GM21367 (cell line): ENCODE measurements at regions not wholly inside any gene's neighbourhood (a gene's known extent, or its start where the extent isn't known, plus 50 kb on each side); places are given as distances from the start of the nearest gene placed in this dataset.

ENCODE experiments used
- ATAC-seq: cut with Tn5 transposase; IDR thresholded peaks from one replicate; pipeline ENCODE4 v1.9.1; 2021; ENCODE audit not compliant: unreplicated experiment

DNA sequence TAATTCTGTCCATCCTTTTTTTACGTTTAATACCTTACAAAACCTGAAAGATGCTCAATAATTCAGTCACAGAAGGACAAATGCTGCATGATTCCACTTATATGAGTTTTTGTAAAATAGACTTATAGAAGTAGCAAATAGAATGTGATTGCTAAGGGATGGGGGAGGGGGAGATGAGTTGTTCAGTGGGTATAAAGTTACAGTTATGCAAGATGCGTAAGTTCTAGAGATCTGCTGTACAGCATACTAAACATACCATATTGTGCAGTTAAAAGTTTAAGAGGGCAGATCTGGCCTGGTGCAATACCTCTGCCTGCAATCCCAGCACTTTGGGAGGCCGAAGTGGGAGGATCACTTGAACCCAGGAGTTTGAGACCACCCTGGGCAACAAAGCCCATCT lies 78.8 kb downstream of the TET3 start:
- no peak for ATAC-seq

GRCh38 chr2:74065456-74065855 lies 80.7 kb downstream of the TET3 start:
- ATAC-seq = no peak

- no peak for ATAC-seq
These were observed 81.1 kb downstream of the BOLA3 start for GRCh38 chr2:74066491-74067203.

DNA sequence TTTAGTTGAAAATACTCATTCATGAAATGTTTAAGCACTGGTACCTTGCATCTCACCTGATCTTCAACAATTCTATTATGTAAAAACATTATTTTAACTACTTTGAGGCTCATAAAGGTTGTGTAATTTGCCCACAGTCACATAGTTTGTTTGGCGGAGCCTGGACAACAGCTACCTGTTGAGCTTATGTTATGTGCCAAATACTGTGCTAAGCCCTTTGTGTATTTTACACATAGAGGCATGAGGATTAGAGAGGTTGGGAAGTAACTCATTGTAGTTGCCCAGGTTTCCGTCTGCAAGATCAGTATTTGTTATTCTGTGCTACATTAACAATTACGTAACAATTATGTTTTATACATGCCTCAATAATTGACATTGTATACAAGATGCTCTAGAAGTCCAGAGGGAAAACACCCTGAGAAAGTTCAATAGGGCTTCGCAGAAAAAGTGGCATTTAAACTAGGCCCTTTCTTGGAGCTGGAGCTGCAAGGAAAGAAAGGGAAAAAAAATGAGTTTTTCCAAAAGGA lies 80.4 kb downstream of the BOLA3 start:
- ATAC-seq = no peak

DNA sequence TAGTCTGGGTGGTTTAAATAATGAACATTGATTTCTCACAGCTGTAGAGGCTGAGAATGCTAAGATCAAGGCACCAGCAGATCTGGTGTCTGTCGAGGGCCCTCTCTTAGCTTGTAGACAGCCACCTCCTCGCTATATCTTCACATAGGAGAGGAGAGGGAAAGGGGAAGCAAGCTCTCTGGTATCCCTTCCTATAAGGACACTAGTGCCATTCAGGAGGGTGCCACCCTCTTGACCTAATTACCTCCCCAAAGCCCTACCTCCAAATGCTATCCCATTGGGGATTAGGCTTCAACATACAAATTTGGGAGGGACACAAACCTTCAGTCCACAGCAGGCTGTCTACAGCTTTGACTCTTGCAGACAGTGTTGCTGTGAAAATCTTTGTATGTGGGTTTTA lies 76.7 kb downstream of the BOLA3 start:
- ATAC-seq = no peak

- ATAC-seq = no peak
These were observed 76.3 kb downstream of the BOLA3 start for GRCh38 chr2:74071426-74071825.

DNA sequence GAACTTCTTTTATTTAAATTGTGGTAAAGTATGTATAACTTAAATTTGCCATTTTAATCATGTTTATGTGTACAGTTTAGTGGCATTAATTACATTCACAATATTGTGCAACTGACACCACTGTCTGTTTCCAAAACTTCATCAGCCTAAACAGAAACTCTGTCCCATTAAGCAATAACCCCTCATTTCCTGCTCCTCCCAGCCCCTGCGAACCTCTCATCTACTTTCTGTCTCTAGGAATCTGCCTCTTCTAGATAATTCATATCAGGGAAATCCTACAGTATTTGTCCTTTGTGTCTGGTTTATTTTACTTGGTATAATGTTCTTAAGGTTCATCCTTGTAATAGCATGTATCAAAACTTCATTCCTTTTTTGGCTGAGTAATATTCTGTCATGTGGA lies 75.1 kb downstream of the BOLA3 start:
- no peak for ATAC-seq

- ATAC-seq = no peak
These were observed 73.2 kb downstream of the BOLA3 start for GRCh38 chr2:74074487-74074886.

DNA sequence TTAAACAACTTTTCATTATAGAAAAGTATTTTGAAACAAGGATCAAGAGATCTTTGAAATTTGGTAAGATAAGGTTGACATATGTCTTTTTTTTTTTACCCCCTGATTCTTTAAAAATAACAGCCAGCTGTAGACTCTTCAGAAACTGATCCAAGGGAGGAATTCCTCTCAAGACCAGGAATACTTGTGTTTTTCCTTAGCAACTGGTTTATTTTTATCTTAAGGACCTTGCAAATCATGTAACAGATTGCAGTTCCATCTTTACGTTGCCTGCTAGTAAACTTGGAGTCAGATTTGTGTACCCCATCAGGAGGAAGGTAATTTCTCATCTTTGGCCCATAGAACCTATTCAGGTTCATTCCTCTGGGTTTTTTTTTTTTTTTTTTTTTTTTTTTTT lies 71.6 kb downstream of the BOLA3 start:
- no peak for ATAC-seq

DNA sequence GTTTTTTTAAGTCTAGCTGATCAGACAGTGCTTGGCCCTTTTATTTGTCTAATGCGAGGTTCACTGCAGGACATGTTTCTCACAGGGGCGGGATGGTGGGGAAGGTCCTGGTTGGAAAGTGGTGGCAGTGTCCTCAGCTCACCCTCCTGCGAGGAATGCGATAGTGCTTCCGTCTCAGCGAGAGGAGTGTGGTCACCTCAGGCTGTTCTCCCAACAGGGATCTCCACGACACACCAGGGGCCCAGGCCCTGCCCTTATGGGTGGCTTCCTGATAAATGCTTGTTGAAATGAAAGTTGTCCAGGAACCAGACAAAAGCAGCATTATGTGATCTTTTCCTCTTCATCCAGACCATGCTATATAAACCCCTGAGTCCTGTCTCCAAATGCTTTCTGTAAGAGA lies 70.1 kb downstream of the BOLA3 start:
- no peak for ATAC-seq

GRCh38 chr2:74078466-74078865 lies 69.2 kb downstream of the BOLA3 start:
- ATAC-seq = no peak

- peak; percentile 67 for ATAC-seq
These were observed 68.0 kb downstream of the BOLA3 start for GRCh38 chr2:74079522-74080341.

- ATAC-seq = peak; percentile 11
These were observed 67.4 kb downstream of the BOLA3 start for GRCh38 chr2:74080346-74080745.

DNA sequence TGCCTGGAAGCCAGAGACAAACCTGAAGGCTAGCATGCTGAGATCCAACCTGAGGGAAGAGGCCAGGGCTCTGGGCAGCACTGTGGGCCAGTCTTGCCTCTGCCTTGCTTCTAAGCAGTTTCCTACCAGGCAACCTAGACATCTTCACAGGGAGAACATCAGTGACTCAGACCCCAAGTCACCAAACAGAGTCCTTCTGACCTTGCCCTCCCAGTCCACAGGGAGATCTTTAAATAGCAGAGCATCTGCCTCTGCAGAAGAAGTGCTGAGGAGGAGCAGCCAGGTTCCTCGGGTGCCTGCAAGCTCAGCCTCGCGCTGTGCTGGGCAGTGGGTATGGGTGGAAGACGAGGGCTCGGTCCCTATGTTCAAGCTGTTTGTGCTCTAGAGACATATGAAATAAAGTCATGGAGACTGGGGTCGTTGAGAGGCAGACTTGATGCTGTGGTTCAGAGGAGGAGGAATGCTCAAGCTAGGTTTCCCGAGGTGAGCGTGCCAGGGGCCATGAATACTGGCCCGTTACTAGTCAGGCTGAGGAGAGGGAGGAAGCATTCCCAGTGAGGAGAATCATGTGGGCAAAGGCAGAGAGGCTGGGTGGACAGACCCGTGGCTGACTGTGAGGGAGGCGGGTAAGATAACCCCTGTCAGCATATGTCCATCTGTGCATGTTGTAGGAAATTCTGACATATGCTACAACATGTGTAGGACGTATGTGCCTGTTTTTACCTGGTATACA lies 66.5 kb downstream of the BOLA3 start:
- ATAC-seq = no peak

- no peak for ATAC-seq
These were observed 66.0 kb downstream of the BOLA3 start for GRCh38 chr2:74081763-74082110.

DNA sequence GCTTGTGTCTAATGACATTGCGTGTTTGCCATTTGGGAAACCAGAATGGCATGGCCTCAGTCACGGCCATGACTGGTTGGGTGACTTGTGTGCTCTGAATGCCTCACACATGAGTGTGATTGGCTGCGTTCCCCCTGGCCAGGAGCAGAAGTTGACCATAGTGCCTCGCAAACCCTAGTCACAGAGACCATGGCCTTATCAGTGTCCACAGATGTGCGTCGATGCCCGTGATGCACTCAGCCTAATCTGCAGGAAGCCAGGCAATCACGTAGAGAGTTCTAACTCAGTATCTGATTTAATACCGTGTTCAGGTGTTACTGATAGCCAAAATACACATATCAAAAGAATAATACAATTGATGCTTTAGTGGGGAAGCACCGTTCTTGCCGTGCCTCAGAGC lies 64.0 kb downstream of the BOLA3 start:
- ATAC-seq = no peak
